B cell (primary cell): ENCODE measurements at regions not wholly inside any gene's neighbourhood (a gene's known extent, or its start where the extent isn't known, plus 50 kb on each side); places are given as distances from the start of the nearest gene placed in this dataset.

Source experiments
- ATAC-seq: fragments of 200-7000 bp; cut with Tn5 transposase; one replicate; pipeline ENCODE4 v1.10.0; 2021; ENCODE audit warnings: low read depth, mild to moderate bottlenecking, moderate number of reproducible peaks, moderate library complexity
- CTCF ChIA-PET: fragments of 350-600 bp; sonication (Branson Sonifier 250); formaldehyde crosslinking; loops from one replicate; lab custom pipeline; 2021; ENCODE audit warnings: antibody characterized with exemption, inconsistent platforms; lab: Charles Lee
- POLR2A ChIA-PET: fragments of 350-600 bp; sonication (Branson Sonifier 250); formaldehyde crosslinking; loops from one replicate; lab custom pipeline; 2021; ENCODE audit warnings: antibody characterized with exemption; lab: Charles Lee
- DNase-seq: peaks from one replicate; pipeline ENCODE4 v3.0.0; 2013
- H2AFZ ChIP-seq: 2 replicates; pipeline ENCODE4 v1.6.1; 2012; ENCODE audit warnings: mild to moderate bottlenecking, low read depth, low read length; ENCODE audit not compliant: insufficient read depth, poor library complexity, severe bottlenecking
- H3K27ac ChIP-seq, 2 donors: 1 replicate in 1 of 2; 2 replicates in 1 of 2; pipeline ENCODE4 v1.5.1; 2012 to 2013; ENCODE audit warnings: low read length in 2 of 2, mild to moderate bottlenecking in 2 of 2, moderate library complexity in 1 of 2
- H3K27me3 ChIP-seq, 4 experiments: fragments of 200-600 bp in 1 of 4; sonication (generic) in 1 of 4; replicated peaks in 1 of 4; 1 replicate in 2 of 4; 2 replicates in 2 of 4; pipeline versions ENCODE4 v1.6.1 to v1.7.0; 2013 to 2016; ENCODE audit warnings: low read length in 3 of 4, mild to moderate bottlenecking in 2 of 4, mixed read lengths in 1 of 4, moderate library complexity in 1 of 4; ENCODE audit not compliant: insufficient read depth in 4 of 4, control insufficient read depth in 3 of 4; ENCODE audit errors: control extremely low read depth in 1 of 4
- H3K36me3 ChIP-seq, 2 experiments: replicated peaks in 1 of 2; 1 replicate in 1 of 2; 2 replicates in 1 of 2; pipeline versions ENCODE4 v1.6.1 to v1.7.1; 2013; ENCODE audit warnings: low read length in 1 of 2; ENCODE audit not compliant: insufficient read depth in 2 of 2, control insufficient read depth in 1 of 2; ENCODE audit errors: control extremely low read depth in 1 of 2, extremely low read depth in 1 of 2
- H3K4me1 ChIP-seq, 2 donors: fragments of 200-600 bp in 1 of 2; sonication (generic) in 1 of 2; 1 replicate in 1 of 2; 2 replicates in 1 of 2; pipeline versions ENCODE4 v1.5.1 to v1.6.1; 2013 to 2017; ENCODE audit warnings: low read length in 2 of 2; ENCODE audit not compliant: control insufficient read depth in 2 of 2, insufficient read depth in 2 of 2
- H3K4me2 ChIP-seq: replicated peaks from 2 replicates; pipeline ENCODE3; 2012; ENCODE audit warnings: mild to moderate bottlenecking, low read depth, low read length; ENCODE audit not compliant: poor library complexity, severe bottlenecking
- H3K4me3 ChIP-seq, 5 experiments: fragments of 200-600 bp in 1 of 5; sonication (generic) in 1 of 5; 1 replicate in 3 of 5; 2 replicates in 2 of 5; pipeline versions ENCODE4 v1.5.1 to v1.7.0; 2011 to 2016; ENCODE audit warnings: low read length in 4 of 5, mild to moderate bottlenecking in 4 of 5, low read depth in 2 of 5, control low read depth in 1 of 5, moderate library complexity in 1 of 5; ENCODE audit not compliant: insufficient read depth in 1 of 5; ENCODE audit errors: control extremely low read depth in 1 of 5, extremely low read depth in 1 of 5
- H3K79me2 ChIP-seq: fragments of 200-600 bp; sonication (generic); one replicate; pipeline ENCODE4 v1.6.0; 2016; ENCODE audit warnings: low read length; ENCODE audit not compliant: control insufficient read depth, insufficient read depth
- H3K9ac ChIP-seq: fragments of 200-600 bp; sonication (generic); 2 replicates; pipeline ENCODE4 v1.6.1; 2017; ENCODE audit warnings: mild to moderate bottlenecking, low read length, moderate library complexity
- H3K9me3 ChIP-seq, 3 donors: one replicate each; pipeline versions ENCODE4 v1.6.1 to v1.7.1; 2013; ENCODE audit warnings: low read length in 2 of 3; ENCODE audit not compliant: control insufficient read depth in 2 of 3, insufficient read depth in 1 of 3; ENCODE audit errors: control extremely low read depth in 1 of 3
- H4K20me1 ChIP-seq: 2 replicates; pipeline ENCODE4 v1.6.0; 2012; ENCODE audit warnings: mild to moderate bottlenecking, low read length; ENCODE audit not compliant: insufficient read depth, control insufficient read depth, poor library complexity, severe bottlenecking
- H3K27ac Mint-ChIP-seq: one replicate; pipeline ENCODE4 v1.8.0; 2021; ENCODE audit warnings: mixed read lengths
- H3K27me3 Mint-ChIP-seq: one replicate; pipeline ENCODE4 v1.8.0; 2021; ENCODE audit warnings: mixed read lengths
- H3K4me1 Mint-ChIP-seq: one replicate; pipeline ENCODE4 v1.8.0; 2021; ENCODE audit warnings: mixed read lengths
- H3K4me3 Mint-ChIP-seq: one replicate; pipeline ENCODE4 v1.8.0; 2021; ENCODE audit warnings: mixed read lengths
- H3K9me3 Mint-ChIP-seq: one replicate; pipeline ENCODE4 v1.8.0; 2022; ENCODE audit warnings: mixed read lengths; ENCODE audit not compliant: insufficient read depth
- CTCF ChIP-seq: fragments of 200-600 bp; IDR thresholded peaks from one replicate; pipeline ENCODE4 v1.8.0; 2022; ENCODE audit warnings: antibody characterized with exemption, mild to moderate bottlenecking
- EZH2 ChIP-seq: IDR thresholded peaks from 2 replicates; pipeline ENCODE4 v1.6.1; 2012; ENCODE audit warnings: borderline replicate concordance, low read depth, mild to moderate bottlenecking, moderate library complexity, low read length; ENCODE audit not compliant: insufficient read depth, poor library complexity, severe bottlenecking
- WGBS: methylation state at CpG from one replicate; pipeline ENCODE4 v1.1.5; 2013; ENCODE audit warnings: missing lambda C conversion rate; ENCODE audit not compliant: insufficient coverage; 5-methylcytosine and 5-hydroxymethylcytosine counted together
- intact Hi-C: fragments of 100-400 bp; cut with micrococcal nuclease; formaldehyde crosslinking; loops from one replicate; pipeline ENCODE4 v1.10.0; 2022

- Mint-ChIP-seq H3K9me3 (no peaks in the 10 kb centered on the region), H3K27ac (no peak overlapping the region), H3K4me3 (no peak overlapping the region), H3K27me3 (no peaks in the 10 kb centered on the region), H3K4me1 (no peaks in the 10 kb centered on the region)
- CTCF ChIA-PET = no interaction called here
- H3K4me3 ChIP-seq = no peak overlapping the region
- 82% methylated on average over 1 of the region's 1 CpG for WGBS
- intact Hi-C loops = no loop called here
- H2AFZ ChIP-seq = no peak overlapping the region
- H3K79me2 ChIP-seq = no peaks in the 10 kb centered on the region
- no peak overlapping the region for H3K27ac ChIP-seq
- no peak for TF ChIP-seq EZH2
- no peak for TF ChIP-seq CTCF
- DNase-seq (no peak), ATAC-seq (no peak)
- no peaks in the 10 kb centered on the region for H3K4me1 ChIP-seq
- no peak overlapping the region for H3K4me2 ChIP-seq
- POLR2A ChIA-PET = no interaction called here
- no peak overlapping the region for H3K9ac ChIP-seq
- H3K9me3 ChIP-seq = peaks cover 0 to 1% (median 0%) of the 10 kb centered on the region in 3 donors
- H3K36me3 ChIP-seq = no peaks in the 10 kb centered on the region
- no peaks in the 10 kb centered on the region for H4K20me1 ChIP-seq
- H3K27me3 ChIP-seq = no peaks in the 10 kb centered on the region
Observed at GRCh38 chr3:118412503-118412902, 622.1 kb downstream of the IGSF11 start.

GRCh38 chr3:118425272-118425837 is 609.3 kb downstream of the IGSF11 start:
- no peak overlapping the region for H3K4me3 ChIP-seq
- DNase-seq = no peak
- no peak overlapping the region for H3K27ac ChIP-seq
- H3K79me2 ChIP-seq = no peaks in the 10 kb centered on the region
- WGBS = no CpG with 5 or more reads among the region's 4 CpGs
- H3K9ac ChIP-seq = no peak overlapping the region
- H3K9me3 ChIP-seq = no peaks in the 10 kb centered on the region
- Mint-ChIP-seq H3K4me3 (no peak overlapping the region), H3K27me3 (no peaks in the 10 kb centered on the region), H3K4me1 (no peaks in the 10 kb centered on the region), H3K27ac (no peak overlapping the region), H3K9me3 (peaks cover 2% of the 10 kb centered on the region)
- H4K20me1 ChIP-seq = no peaks in the 10 kb centered on the region
- H3K27me3 ChIP-seq = no peaks in the 10 kb centered on the region
- no peaks in the 10 kb centered on the region for H3K4me1 ChIP-seq
- H2AFZ ChIP-seq = no peak overlapping the region
- H3K4me2 ChIP-seq = no peak overlapping the region
- no peak for TF ChIP-seq EZH2
- TF ChIP-seq CTCF = no peak
- ChIA-PET CTCF (no interaction called here), POLR2A (no interaction called here)
- no peak for ATAC-seq
- no peaks in the 10 kb centered on the region for H3K36me3 ChIP-seq
- intact Hi-C loops = no loop called here
